Gastroesophageal sphincter (tissue), 3 donors: ENCODE measurements at regions not wholly inside any gene's neighbourhood (a gene's known extent, or its start where the extent isn't known, plus 50 kb on each side); places are given as distances from the start of the nearest gene placed in this dataset.

ENCODE experiments used
- CTCF ChIP-seq, 4 experiments: fragments of 200-600 bp in 2 of 4; fragments of 450-650 bp in 2 of 4; sonication (generic) in 1 of 4; IDR thresholded peaks; one replicate each; pipeline ENCODE4 v1.5.1; 2017 to 2019; ENCODE audit warnings: antibody characterized with exemption in 4 of 4, mild to moderate bottlenecking in 2 of 4, moderate library complexity in 2 of 4
- POLR2AphosphoS5 ChIP-seq: sonication (generic); formaldehyde crosslinking; IDR thresholded peaks from one replicate; pipeline ENCODE4 v1.6.1; 2017; ENCODE audit warnings: antibody characterized with exemption

DNA sequence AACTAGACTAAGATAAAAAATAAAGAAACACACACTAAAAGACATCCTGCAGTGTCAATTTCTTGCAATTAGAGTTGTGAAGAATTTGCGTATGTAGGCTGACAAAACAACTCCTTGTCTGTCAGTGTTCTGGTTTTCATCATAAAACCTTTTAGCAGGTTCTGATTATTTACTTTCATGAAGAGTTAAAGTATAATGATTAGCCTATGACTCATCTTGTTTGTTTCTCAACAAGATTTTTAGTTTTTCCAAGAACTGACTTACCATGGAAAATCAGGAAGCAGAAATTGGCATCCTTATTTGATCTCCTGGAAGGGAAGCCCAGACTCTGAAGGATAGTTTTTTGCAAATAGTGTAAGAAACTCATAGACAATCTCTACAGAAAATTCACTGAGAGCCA, 848.7 kb upstream of the PCDH9 start:
- TF ChIP-seq POLR2AphosphoS5 (no peak), CTCF (IDR thresholded peaks at IDR 0.05) (no peak)
